ENCODE measurements at regions not wholly inside any gene's neighbourhood (a gene's known extent, or its start where the extent isn't known, plus 50 kb on each side); places are given as distances from the start of the nearest gene placed in this dataset.

- DNase-seq = no peak
Measured at GRCh38 chr5:168239325-168239724, 52.1 kb upstream of the WWC1 start.

Measured in CD4-positive, alpha-beta T cell treated with Interleukin-4 for 4 hours (primary cell).